GM23248 (cell line): ENCODE measurements at regions not wholly inside any gene's neighbourhood (a gene's known extent, or its start where the extent isn't known, plus 50 kb on each side); places are given as distances from the start of the nearest gene placed in this dataset.

Experiments
- DNase-seq: peaks from one replicate; pipeline ENCODE4 v3.0.0-alpha.2; 2015
- H2AFZ ChIP-seq: fragments of 200-600 bp; sonication (generic); 2 replicates; pipeline ENCODE4 v1.6.1; 2016; ENCODE audit warnings: antibody characterized with exemption
- H3F3A ChIP-seq: fragments of 200-600 bp; sonication (generic); 2 replicates; pipeline ENCODE4 v1.6.1; 2016; ENCODE audit warnings: mild to moderate bottlenecking, antibody characterized with exemption, mixed run types; ENCODE audit not compliant: insufficient read depth
- H3K27ac ChIP-seq: fragments of 200-600 bp; sonication (generic); 2 replicates; pipeline ENCODE4 v1.5.1; 2016; ENCODE audit warnings: mild to moderate bottlenecking
- H3K27me3 ChIP-seq: fragments of 200-600 bp; sonication (generic); replicated peaks from 2 replicates; pipeline ENCODE4 v1.6.1; 2016; ENCODE audit warnings: mild to moderate bottlenecking; ENCODE audit not compliant: insufficient read depth
- H3K36me3 ChIP-seq: fragments of 200-600 bp; sonication (generic); 2 replicates; pipeline ENCODE4 v1.6.1; 2016; ENCODE audit warnings: low read depth, mild to moderate bottlenecking
- H3K4me1 ChIP-seq: fragments of 200-600 bp; sonication (generic); 2 replicates; pipeline ENCODE4 v1.6.1; 2016; ENCODE audit warnings: mild to moderate bottlenecking; ENCODE audit not compliant: insufficient read depth
- H3K4me2 ChIP-seq: fragments of 200-600 bp; sonication (generic); one replicate; pipeline ENCODE4 v1.6.1; 2016; ENCODE audit warnings: mild to moderate bottlenecking; ENCODE audit not compliant: unreplicated experiment
- H3K4me3 ChIP-seq: fragments of 200-600 bp; sonication (generic); 2 replicates; pipeline ENCODE4 v1.5.1; 2016; ENCODE audit warnings: mild to moderate bottlenecking
- H3K79me2 ChIP-seq: fragments of 200-600 bp; sonication (generic); 2 replicates; pipeline ENCODE4 v1.6.1; 2016; ENCODE audit warnings: mild to moderate bottlenecking; ENCODE audit not compliant: insufficient read depth
- H3K9ac ChIP-seq: fragments of 200-600 bp; sonication (generic); 2 replicates; pipeline ENCODE4 v1.6.1; 2016; ENCODE audit warnings: mild to moderate bottlenecking
- H3K9me2 ChIP-seq: fragments of 200-600 bp; sonication (generic); 2 replicates; pipeline ENCODE4 v1.6.1; 2016; ENCODE audit warnings: mixed run types, mild to moderate bottlenecking, moderate library complexity; ENCODE audit not compliant: insufficient read depth
- H3K9me3 ChIP-seq: fragments of 200-600 bp; sonication (generic); one replicate; pipeline ENCODE4 v1.6.1; 2017; ENCODE audit warnings: low read depth
- H4K20me1 ChIP-seq: fragments of 200-600 bp; sonication (generic); 2 replicates; pipeline ENCODE4 v1.6.0; 2016; ENCODE audit not compliant: insufficient read depth
- EZH2 ChIP-seq: fragments of 200-600 bp; sonication (generic); IDR thresholded peaks from 2 replicates; pipeline ENCODE4 v1.6.1; 2018; ENCODE audit warnings: antibody characterized with exemption, mild to moderate bottlenecking; ENCODE audit not compliant: insufficient read depth, poor library complexity, severe bottlenecking
- EZH2phosphoT487 ChIP-seq: fragments of 200-600 bp; sonication (generic); IDR thresholded peaks from 2 replicates; pipeline ENCODE4 v1.6.1; 2018; ENCODE audit warnings: antibody characterized with exemption, moderate library complexity, mild to moderate bottlenecking, low read depth; ENCODE audit not compliant: insufficient read depth
- WGBS, 2 experiments: methylation state at CpG; one replicate each; pipeline ENCODE4 v1.1.6; 2015 to 2017; ENCODE audit warnings: low lambda C conversion rate in 2 of 2, low coverage in 1 of 2; ENCODE audit errors: missing lambda C conversion rate in 2 of 2; 5-methylcytosine and 5-hydroxymethylcytosine counted together
- in situ Hi-C: fragments of 300-500 bp; cut with MboI; formaldehyde crosslinking; loops from 2 replicates; pipeline ENCODE4 v1.15.0; 2020

DNA sequence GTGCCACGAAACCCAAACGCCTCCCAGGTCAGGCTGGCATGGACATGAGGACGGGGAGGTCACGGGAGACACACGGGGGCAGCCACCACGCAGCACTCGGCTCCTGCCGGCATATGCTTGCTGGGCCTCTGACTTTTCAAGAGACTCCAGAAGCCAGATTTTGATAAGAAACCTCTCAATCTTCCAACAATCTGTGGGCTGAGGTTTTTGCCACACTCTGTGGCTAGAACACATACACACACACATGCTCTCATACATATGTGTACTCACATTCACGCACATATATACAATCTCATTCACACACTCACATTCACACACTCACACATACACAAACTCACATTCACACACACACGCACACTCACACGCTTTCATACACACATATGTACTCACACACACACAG is 86.7 kb upstream of the LINGO1 start:
- H3K4me1 ChIP-seq, result no peaks in the 10 kb centered on the region
- H3K9ac ChIP-seq, result no peak overlapping the region
- H3F3A ChIP-seq, result no peaks in the 10 kb centered on the region
- no peaks in the 10 kb centered on the region for H4K20me1 ChIP-seq
- no peak overlapping the region for H3K4me3 ChIP-seq
- H2AFZ ChIP-seq, result no peak overlapping the region
- no peaks in the 10 kb centered on the region for H3K79me2 ChIP-seq
- no peaks in the 10 kb centered on the region for H3K9me2 ChIP-seq
- TF ChIP-seq EZH2 (no peak), EZH2phosphoT487 (no peak)
- no peak overlapping the region for H3K4me2 ChIP-seq
- peaks cover 24% of the 10 kb centered on the region for H3K27me3 ChIP-seq
- 54 to 55% methylated on average over 11 of the region's 11 CpGs for WGBS, 2 experiments
- in situ Hi-C loops, result no loop called here
- no peak for DNase-seq
- H3K36me3 ChIP-seq, result no peaks in the 10 kb centered on the region
- no peak overlapping the region for H3K27ac ChIP-seq
- no peaks in the 10 kb centered on the region for H3K9me3 ChIP-seq

DNA sequence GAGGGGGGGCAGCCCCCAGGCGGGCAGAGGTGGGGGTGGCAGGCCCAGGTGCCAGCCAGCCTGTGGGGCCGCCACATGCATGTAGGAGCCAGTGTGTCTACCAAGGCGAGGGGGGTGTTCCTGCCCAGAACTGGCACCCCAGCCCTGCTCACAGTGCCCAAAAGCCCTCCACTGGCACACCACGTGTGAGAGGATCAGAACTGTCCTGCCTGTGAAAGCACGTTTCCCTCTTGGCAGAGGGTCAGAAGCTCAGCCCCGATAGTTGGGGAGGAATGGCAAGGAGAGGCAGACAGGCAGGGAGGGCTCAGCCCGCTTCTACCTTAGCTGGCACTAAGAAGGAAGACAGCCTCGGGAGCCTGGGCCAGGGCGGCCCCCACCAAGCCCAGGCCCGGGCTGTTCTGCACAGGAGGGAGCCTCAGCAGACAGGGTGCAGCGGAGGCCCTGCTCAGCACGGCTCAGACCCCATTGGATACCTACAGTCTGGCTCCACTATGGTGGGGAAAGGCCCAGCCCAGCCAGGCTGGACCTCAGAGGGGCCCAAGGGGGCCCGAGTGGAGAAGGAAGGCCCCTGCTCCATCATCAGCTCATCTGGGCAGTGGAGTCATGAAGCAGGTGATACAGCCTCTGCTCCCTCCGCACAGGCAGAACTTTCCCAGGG is 84.8 kb upstream of the LINGO1 start:
- 25 to 26% methylated on average over 14 of the region's 14 CpGs for WGBS, 2 experiments

DNA sequence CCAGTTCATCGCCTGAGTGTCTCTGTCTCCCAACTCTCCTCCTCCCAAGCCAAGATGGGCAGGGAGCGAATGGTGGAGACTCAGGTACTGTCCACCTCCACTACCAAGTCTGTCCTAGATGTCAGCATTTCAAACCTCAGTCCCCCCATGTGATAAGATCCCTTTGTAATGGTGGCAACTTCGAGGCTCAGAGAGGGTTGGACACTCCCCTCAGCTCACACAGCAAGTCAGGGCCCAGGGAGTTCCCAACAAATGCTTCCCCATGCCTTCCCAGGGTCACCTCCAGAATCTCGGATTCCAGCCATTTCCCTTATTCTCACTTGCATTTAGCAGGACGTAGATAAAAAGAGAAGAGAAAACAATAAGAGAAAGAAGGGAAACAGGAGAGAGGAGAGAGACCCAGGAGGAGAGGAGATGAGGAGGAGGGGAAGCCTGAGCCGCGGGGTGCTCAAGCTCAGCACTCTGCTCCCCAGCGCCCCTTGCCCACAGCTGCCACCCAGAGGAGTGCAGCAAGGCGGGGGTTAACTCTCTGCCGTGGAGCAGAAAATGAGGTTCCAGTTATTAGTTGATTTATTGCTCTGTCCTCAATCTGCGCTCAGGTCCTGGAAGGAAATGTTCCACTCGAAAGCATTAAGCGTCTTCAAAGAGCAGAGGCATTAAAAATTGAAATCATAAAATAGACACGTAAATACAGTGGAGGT is 84.1 kb upstream of the LINGO1 start:
- H4K20me1 ChIP-seq, result no peaks in the 10 kb centered on the region
- DNase-seq, result no peak
- H3K9me3 ChIP-seq, result no peaks in the 10 kb centered on the region
- no peak overlapping the region for H3K4me3 ChIP-seq
- no peaks in the 10 kb centered on the region for H3K36me3 ChIP-seq
- H3K79me2 ChIP-seq, result no peaks in the 10 kb centered on the region
- no peak overlapping the region for H3K4me2 ChIP-seq
- H3K27ac ChIP-seq, result no peak overlapping the region
- in situ Hi-C loops, result no loop called here
- no peaks in the 10 kb centered on the region for H3F3A ChIP-seq
- no peaks in the 10 kb centered on the region for H3K4me1 ChIP-seq
- H3K27me3 ChIP-seq, result peaks cover 24% of the 10 kb centered on the region
- no peak for TF ChIP-seq EZH2
- no peak for TF ChIP-seq EZH2phosphoT487
- WGBS, 2 experiments, result 10 to 11% methylated on average over 14 of the region's 14 CpGs
- H3K9me2 ChIP-seq, result no peaks in the 10 kb centered on the region
- H3K9ac ChIP-seq, result no peak overlapping the region
- H2AFZ ChIP-seq, result no peak overlapping the region

More for the DNA sequence above, 84.8 kb upstream of the LINGO1 start:
- Histone ChIP-seq H3K27ac (no peak overlapping the region), H3F3A (no peaks in the 10 kb centered on the region), H3K9me2 (no peaks in the 10 kb centered on the region), H3K4me3 (no peak overlapping the region), H3K4me2 (no peak overlapping the region), H3K9ac (no peak overlapping the region), H2AFZ (no peak overlapping the region), H3K79me2 (no peaks in the 10 kb centered on the region), H3K9me3 (no peaks in the 10 kb centered on the region), H4K20me1 (no peaks in the 10 kb centered on the region), H3K27me3 (peaks cover 24% of the 10 kb centered on the region), H3K4me1 (no peaks in the 10 kb centered on the region), H3K36me3 (no peaks in the 10 kb centered on the region)
- in situ Hi-C loops, result no loop called here
- no peak for DNase-seq
- TF ChIP-seq EZH2 (no peak), EZH2phosphoT487 (no peak)

DNA sequence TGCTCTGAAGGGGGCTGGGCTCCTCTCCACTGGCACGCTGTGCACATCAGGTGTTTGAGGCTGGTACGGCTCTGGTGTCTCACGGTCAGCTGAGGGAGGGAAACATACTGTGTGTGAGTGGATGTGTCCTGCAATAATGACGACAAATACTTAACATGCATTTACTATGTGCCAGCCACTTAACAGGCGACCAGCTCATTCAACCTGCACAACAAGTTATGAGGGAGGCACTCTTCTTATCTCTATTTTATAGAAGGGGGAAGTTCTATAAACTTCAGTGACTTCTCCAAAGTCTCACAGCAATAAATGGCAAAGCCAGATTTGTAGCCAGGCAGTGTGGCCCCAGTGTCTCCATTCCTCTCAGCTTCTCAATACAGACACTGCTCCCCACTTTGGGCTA is 83.1 kb upstream of the LINGO1 start:
- no peak overlapping the region for H3K4me3 ChIP-seq
- TF ChIP-seq EZH2phosphoT487, result no peak
- no peak for TF ChIP-seq EZH2
- H3K27me3 ChIP-seq, result peaks cover 19% of the 10 kb centered on the region
- no peak overlapping the region for H3K9ac ChIP-seq
- H3K79me2 ChIP-seq, result no peaks in the 10 kb centered on the region
- H3K9me3 ChIP-seq, result no peaks in the 10 kb centered on the region
- no peak overlapping the region for H2AFZ ChIP-seq
- no peak for DNase-seq
- H3K27ac ChIP-seq, result no peak overlapping the region
- no peak overlapping the region for H3K4me2 ChIP-seq
- WGBS, 2 experiments, result 50 to 56% methylated on average over 5 of the region's 5 CpGs
- H3K36me3 ChIP-seq, result no peaks in the 10 kb centered on the region
- no peaks in the 10 kb centered on the region for H4K20me1 ChIP-seq
- no peaks in the 10 kb centered on the region for H3F3A ChIP-seq
- no peaks in the 10 kb centered on the region for H3K4me1 ChIP-seq
- in situ Hi-C loops, result no loop called here
- H3K9me2 ChIP-seq, result no peaks in the 10 kb centered on the region
